DMS53 treated with DMSO at 0.1 percent for 48 hours (cell line): ENCODE measurements at regions not wholly inside any gene's neighbourhood (a gene's known extent, or its start where the extent isn't known, plus 50 kb on each side); places are given as distances from the start of the nearest gene placed in this dataset.

Experiments
- DNase-seq: peaks from one replicate; lab custom pipeline; 2025; ENCODE audit not compliant: unreplicated experiment; lab: John Stamatoyannopoulos, UW

DNA sequence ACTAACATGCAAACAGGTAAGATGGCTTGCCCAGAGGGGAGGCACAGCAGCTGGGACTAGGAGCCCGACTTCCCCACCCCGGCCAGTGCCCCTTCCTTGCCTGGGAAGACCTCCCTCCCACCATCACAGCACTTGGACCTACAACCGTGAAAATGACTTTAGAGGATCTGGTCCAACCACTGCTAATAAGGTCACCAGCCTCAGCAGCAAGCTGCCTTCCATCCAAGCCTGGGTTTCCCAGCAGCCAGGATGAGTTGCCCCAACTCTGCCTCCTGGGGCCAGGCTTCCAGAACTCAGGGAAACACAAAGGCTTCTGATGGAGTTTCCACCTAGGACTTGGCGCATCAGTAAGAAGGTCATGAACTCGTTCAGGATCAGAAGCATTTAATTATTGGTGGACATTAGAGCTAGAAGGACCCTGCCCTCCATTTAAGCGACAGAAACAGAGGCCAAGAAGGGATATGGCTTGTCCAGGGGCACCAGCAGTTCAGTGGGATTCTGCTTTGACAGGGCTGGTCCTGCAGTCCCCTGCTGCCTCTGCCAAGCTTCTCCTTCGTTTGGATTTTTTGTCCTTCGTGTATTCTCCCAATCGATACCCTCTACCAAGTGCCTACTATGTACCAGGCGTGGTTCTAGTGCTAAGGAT is 403.0 kb upstream of the ID2 start:
- DNase-seq, result no peak

DNA sequence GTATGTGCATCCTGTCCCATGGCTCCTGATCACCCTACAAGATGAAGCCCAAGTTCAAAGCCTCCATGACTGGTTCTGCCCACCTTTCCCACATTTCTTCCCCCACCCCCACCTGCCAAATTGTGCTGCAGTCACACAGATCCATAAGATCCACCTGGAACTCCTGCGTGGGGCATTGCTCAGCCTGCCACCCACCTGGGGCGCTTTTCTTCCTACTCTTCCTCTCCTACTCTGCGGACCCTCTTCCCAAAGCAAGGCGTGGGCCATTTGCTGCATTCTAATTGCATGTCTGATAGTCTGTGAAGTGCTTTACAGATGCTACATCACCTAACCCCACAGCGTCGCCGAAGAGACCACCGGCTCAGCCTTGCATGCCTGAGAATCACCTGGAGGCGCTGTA is 402.4 kb upstream of the ID2 start:
- DNase-seq, result no peak

DNA sequence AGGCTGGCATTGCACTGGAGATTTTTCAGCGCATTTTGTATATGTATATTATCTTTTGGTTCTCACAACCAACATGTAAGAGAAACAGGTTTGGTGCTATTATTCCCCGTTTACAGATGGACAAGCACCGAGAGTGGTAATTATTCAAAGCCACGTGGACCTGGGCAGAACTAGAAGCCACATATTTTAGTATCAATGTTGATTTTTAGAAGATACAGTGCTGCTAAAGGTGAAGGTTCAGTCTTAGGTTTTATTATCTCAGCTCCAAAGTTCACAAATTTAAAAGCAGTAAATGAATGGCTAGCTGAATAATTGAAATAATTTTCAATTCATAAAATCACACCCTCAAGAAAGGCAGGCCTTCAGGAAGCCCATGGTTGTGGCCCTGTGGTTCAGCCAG is 400.6 kb upstream of the ID2 start:
- no peak for DNase-seq

DNA sequence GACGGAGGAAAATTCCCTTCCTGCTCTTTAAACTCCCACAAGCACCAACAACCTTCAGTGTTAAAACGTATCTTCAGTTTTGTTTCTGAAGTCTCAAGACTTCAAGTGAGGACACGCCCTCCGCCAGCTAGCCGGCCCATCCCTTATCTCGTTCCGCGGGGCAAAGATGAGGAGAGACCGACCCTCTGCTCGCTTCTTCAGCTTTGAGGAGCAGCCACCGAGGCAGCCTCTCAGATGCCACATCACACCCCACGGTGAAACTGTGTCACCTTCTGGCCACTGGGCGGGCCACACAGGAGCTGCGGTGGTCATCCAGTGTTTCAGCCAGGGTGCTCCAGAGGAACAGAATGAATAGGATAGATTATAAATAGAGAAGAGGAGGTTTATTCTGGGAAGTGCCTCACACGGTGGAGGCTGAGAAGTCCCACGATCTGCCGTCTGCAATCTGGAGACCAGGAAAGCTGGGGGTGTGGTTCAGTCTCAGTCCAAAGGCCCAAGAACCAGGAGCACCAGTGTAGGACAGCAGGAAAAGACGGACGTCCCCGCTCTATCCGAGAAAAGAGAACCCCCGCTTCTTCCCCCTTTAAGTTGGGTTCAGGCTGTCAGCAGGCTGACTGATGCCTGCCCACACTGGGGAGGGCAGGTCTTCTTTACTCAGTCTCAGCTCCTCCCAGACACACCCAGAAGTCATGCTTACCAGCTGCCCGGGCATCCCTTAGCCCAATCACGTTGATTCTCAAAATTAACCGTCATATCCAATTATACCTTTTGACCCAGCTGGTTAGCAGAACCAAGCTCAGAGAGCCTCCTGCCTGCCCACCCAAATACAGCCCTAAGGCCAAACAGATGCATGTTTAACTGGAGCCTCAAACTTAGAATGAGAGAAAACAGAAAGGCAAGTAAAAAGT is 399.7 kb upstream of the ID2 start:
- DNase-seq, result no peak

DNA sequence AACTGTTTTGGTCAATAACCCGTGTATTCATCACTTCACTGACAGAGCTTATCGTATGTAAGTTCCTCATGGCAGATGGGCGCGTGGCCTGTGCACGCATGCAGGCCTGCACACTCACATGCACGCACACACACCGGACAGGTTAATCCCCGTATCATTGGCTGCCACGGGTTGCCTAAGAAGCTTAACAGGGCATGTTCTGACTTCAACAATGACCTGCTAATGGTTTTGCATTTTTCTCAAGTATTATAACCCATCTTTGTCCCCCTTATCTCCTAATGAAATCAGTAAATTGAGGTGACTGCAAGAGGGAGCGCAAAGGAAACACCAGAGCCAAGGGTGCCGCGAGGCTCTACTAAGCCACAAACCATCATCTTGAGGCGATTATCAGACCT is 399.0 kb upstream of the ID2 start:
- no peak for DNase-seq

DNA sequence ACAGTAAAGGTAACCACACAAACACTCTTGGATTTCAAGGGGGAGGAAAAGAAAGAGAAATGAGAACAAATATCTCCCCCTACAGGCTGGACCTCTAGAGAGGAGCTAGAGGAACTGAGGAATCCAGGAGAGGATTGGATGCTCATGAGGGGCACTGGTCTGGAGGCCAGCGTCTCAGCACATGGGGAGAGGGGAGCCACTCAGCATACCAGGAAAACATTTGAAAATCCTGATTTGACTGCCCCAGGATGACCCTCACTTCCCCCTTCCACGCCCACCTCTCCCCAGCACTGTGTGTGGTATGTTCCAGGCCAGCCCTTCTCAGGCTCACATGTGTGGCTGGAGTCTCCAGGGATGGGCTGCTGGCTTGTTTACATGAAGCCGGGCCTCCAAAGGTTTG is 396.8 kb upstream of the ID2 start:
- DNase-seq, result no peak

DNA sequence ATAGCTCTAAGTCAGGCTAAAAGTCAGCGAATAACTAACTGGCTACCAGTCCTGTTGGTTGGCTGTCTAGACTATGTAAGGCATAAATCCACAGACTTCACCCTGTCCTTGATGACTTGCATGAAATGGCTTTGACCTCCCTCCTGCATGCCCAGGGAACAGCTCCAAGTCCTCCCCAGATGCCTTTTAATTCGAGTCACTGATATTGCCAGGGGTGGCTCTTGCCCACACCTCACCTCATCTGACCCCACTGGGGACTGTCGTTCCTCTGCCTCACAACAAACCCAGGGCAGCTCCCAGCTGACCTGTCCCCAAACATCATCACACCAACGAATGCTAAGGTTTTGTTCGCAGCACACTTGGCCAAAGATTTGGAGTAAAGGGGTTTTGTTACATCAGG is 396.0 kb upstream of the ID2 start:
- no peak for DNase-seq

DNA sequence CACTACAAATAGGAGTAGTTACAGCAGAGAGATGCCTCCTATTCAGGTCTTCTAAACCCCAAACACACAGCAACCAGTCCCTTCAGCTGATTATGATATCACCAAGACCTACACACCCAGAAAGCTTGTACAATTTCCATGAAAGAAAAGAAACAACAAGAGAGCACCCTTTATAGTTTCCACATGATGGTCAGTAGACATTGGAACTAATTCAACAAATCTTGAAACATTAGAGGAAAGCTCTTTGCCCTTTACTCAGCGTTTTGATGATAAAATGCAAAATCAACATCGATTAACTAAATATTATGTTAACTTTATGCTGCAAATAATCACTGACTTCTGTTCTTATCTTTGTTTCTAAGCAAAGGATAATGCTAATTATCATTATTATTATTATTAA is 393.6 kb upstream of the ID2 start:
- no peak for DNase-seq

DNA sequence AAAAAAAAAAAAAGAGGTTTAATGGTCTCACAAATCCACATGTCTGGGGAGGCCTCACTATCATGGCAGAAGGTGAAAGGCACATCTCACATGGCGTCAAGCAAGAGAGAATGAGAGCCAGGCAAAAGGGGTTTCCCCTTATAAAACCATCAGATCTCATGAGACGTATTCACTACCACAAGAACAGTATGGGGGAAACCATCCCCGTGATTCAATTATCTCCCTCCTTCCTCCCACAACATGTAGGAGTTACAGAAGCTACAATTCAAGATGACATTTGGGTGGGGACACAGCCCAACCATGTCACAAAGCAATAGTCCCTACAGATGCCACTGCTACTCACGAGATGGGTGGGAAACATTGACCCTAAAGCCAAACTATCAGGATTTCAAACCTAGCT is 392.7 kb upstream of the ID2 start:
- DNase-seq, result no peak

DNA sequence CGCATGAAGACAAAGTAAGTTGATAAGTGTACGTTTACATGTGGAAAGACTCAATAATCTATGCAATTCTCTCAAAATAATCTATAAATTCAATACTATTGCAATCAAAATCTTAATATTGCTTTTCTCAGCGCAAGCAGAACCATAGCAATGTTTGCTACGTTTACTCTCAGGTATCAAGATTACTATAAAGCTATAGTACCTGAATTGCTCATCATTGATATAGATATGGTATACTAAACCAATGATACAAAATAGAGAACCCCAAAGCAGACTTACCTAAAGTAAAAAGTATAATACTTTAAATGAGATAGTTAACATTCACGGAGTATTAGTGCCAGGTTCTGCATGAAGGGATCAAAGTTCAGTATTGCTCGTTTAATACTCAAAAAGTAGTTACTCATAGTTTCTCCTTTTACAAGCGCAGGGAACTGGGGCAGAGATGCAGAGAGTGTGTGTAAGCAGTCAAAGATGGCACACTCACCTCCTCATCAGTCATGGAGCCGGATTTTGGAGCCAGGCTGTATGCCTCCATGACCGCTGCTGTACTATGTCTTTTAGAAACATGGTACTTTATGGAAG is 391.0 kb upstream of the ID2 start:
- no peak for DNase-seq

DNA sequence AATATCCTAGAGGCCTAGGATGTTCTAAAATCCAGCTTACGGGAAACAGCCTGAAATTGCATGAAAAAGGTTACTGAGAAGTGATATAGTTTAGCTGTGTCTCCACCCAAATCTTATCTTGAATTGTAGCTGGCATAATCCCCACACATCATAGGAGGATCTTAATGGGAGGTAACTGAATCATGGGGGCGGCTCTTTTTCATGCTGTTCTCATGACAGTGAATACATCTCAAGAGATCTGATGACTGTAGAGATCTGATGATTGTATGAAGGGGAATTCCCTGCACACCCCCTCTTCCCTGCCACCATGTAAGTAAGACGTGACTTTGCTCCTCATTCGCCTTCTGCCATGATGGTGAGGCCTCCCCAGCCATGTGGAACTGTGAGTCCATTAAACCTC is 385.6 kb upstream of the ID2 start:
- DNase-seq, result no peak

DNA sequence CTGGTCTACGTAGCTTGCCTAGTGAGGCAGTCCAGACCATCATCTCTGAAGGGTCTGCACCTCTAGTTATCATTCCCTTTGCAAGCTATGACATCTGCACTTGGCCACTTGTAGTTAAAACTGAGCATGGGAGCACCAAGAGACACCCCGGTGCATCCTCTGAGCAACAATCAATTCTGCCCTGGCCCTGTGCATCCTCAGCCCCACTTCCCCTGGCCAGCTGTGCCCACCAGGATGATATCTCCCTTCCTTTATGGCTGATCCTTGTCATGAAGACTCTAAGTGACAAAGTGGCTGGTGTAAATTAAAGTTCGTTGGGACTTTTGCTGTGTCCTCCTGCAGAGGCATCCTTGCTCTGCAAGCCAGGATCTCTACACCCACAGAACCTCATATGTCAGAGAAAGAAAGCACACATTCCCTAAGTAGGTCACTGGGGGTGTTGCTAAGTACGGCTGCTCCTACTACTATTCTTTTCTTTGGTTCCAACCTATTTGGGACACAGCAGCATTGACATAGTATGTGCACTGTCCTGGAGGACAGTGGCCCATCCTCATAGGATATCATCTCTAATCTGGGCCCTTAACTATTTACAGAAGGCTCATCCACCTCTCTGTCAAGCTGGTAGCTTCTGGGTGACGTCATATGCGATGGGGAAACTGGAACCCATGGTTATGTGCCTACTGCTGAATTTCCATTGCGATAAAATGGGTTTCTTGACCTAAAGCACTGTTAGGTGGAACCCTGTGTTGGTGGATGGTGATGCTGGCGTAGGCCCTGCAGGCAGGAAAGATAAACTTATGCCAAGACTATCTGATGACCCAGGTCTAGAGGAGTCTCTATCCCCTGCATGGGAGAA is 384.3 kb upstream of the ID2 start:
- DNase-seq, result no peak

DNA sequence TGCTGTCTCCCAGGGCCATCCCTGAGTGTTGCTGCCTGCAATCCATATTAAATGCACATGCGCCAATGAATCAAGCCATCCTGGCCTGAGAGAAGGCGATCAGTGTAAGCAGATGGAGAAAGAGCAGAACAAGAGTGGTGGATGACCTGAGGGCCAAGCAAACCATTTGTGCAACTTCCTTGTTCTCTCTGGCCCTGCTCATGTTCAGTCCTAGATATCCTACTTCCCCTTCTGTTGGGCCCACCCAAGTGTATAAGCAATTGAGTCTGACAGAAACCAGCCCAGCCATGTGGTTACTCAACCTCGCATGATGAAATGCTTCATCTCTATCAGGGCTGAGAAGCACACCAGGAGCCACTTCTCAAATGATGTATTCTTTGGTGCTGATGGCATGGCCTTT is 383.1 kb upstream of the ID2 start:
- DNase-seq, result no peak

DNA sequence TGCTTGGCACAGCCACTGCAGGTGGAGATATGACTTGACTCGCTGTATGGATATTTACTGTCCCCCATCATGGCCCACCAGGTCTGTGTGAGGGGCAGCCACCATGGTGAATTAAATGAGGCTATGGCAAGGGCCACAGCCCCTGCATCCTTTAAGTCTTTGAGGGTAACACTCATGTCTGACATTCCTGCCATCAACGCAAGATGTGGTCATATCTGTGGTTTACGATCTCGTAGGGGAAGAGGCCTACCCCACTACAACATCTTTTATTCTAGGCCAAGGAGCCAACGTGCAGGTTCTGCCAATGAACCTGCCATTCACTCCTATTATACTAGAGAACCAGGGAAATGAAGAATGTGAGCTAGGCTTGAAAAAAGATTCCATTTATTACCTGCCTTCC is 381.6 kb upstream of the ID2 start:
- DNase-seq, result no peak

DNA sequence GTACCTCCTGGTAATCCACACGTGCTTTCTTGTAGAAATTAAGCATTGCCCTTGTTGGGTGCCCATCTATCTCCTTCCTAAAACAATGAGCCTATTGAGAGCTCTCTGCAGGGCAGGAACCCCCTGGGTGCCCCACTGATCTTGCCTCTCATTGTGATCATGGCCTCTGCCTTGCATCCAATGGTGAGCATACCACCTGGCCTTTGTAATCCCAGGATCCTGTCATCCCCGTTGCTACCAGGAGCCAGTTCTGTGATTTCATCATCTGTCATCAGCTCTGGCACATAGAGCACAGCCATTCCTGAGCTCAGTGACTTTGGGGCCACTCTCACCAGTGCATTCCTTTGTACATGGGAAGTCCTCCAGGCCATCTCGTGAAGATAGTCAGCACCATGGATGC is 381.0 kb upstream of the ID2 start:
- DNase-seq, result no peak

DNA sequence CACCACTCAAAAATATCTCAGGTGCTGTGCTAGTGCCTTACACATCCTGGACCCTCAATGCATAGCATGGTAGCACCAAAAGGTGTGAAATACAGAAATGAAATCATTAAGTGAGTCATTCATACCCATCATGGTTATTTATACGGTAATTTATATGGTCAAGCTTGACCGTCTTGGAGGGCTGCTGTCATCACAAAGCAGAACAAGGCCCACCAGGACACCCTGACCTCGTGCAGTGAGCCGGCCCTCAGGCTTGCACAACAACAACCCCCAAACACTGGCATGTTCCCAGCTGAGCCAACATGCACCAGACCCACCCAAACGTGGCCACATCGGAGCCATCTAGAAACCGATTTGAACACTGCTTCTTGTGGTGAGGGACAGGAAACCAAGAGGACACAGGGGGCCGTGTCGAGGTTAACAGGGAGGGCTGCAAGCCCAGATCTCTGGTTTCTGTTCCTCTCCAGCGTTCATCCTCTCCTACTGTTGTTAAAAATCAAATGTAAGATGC is 378.5 kb upstream of the ID2 start:
- DNase-seq, result no peak

DNA sequence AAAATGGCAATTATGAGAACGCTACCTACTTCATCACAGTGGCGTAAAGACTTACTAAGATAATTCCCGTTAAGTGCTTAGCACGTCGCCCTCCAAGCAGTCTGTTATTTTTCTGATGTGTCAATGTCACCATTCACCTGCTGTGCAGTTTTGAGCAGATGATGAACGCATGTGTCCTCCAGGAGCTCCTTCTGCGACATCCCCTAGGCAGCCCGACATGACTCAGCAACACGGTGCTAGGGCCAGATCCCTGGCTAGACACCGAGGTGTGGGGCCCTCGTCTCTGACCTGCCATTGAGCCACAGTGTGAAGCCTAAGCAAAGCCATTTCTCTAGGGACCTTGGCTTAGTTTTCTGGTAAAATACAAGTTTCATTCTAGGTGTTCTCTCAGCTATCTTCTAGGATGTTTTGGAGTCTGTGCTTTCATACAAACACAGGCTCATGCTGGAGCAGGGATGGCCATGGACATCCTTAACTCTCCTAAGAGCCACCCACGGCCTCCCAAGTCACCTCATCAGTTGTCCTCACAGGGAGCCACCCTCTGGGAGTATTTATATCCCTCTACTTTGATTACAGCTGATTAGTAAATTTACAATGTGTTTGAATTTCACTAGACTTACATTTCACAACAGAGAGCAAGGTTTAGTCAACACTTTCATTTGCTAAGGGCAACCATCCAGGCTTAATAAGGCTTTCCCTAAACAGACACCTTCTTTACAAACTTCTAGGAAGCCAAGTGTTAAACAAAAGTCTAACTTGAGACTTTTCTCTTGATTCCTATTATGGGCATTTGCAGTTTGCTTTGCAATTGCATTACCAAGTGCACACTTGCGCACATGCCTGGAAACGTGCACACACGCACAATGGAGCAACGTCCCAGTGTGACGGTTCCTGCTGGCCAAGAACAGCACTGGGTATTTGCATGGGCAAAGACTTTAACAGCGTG is 376.8 kb upstream of the ID2 start:
- DNase-seq, result no peak

DNA sequence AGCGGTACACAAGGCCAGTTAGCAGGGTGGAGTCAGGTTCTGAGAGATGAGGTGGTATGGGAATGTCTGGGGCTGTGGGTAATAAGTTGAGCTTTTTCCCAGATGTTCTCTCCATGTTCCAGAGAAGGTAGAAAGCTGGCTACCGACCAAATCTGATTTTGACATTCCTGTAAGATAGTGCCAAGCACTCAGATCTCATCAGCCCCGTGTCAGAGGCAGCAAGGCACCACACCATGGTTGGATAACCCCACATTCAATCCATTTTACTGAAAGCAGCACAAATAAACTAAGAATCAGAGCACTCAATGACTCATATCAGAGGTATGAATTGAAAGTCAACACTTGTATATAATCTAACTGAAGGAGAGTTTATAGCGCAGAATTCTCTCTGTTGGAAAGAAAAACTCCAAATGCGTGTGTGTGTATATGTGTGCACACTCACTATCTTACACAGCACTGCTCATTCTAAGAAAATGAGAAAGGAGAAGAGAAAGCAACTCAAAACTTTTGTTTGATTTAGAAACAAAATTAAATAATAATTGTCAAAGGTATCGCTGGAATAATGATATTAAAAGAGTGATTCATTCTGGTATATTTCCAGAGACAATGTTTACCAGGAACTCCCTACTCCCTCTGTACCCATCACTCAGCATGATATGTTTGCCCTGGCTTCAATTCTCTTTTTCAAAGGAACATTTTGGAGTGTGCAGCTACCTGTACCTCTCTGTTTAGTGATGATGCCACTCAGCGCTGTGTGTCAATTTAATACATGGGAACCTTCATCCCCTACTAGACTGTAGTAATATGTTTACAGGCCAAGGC is 375.1 kb upstream of the ID2 start:
- peak; percentile 47 for DNase-seq

DNA sequence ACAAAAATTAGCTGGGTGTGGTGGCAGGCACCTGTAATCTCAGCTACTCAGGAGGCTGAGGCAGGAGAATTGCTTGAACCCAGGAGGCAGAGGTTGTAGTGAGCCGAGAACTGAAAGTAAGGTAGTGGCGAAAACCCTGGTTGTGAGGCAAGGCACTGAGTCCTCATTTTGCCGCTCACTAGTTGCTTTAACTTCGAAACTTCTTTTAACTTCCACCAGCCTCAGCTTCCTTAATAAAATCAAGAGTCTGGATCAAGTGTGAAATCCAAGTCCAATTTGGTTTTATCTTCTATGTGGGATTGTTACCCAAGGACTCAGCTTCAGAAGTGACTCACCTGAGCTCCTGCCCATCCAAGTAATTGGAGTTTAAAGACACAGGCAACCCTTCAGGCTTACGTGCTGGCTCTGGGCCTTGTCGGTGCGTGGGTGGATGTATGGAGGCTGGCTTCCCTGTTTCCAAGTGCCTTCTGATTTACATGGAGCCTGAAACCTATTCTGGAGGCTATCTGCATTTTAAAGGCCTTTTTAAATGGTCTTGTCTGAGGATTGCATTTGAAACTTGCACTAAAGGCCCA is 374.2 kb upstream of the ID2 start:
- no peak for DNase-seq
